Nephron progenitor cell (in vitro differentiated cells): ENCODE measurements at regions not wholly inside any gene's neighbourhood (a gene's known extent, or its start where the extent isn't known, plus 50 kb on each side); places are given as distances from the start of the nearest gene placed in this dataset.

Experiments
- DNase-seq: peaks from one replicate; pipeline ENCODE4 v3.0.0; 2021
- H3K27ac Mint-ChIP-seq: 2 replicates; pipeline ENCODE4 v1.8.0; 2021; ENCODE audit warnings: mild to moderate bottlenecking, moderate library complexity, mixed read lengths
- H3K27me3 Mint-ChIP-seq: 2 replicates; pipeline ENCODE4 v1.8.0; 2021; ENCODE audit warnings: mild to moderate bottlenecking, low read depth, mixed read lengths; ENCODE audit not compliant: poor library complexity
- H3K36me3 Mint-ChIP-seq: 2 replicates; pipeline ENCODE4 v1.8.0; 2021; ENCODE audit warnings: low read depth, mixed read lengths
- H3K4me1 Mint-ChIP-seq: 2 replicates; pipeline ENCODE4 v1.8.0; 2021; ENCODE audit warnings: mixed read lengths
- H3K4me3 Mint-ChIP-seq: 2 replicates; pipeline ENCODE4 v1.8.0; 2021; ENCODE audit warnings: mild to moderate bottlenecking, moderate library complexity, mixed read lengths
- H3K9me3 Mint-ChIP-seq: 2 replicates; pipeline ENCODE4 v1.8.0; 2021; ENCODE audit warnings: mild to moderate bottlenecking, moderate library complexity, mixed read lengths
- CTCF ChIP-seq: fragments of 200-600 bp; sonication (generic); IDR thresholded peaks from 2 replicates; pipeline ENCODE4 v1.5.0; 2021; ENCODE audit warnings: antibody characterized with exemption

GRCh38 chr6:1027795-1028569 lies 283.9 kb upstream of the FOXQ1 start:
- peaks cover 45% of the 10 kb centered on the region for H3K4me1 Mint-ChIP-seq
- H3K9me3 Mint-ChIP-seq, result peaks cover 34% of the 10 kb centered on the region
- no peak overlapping the region for H3K4me3 Mint-ChIP-seq
- H3K27me3 Mint-ChIP-seq, result peaks cover 18% of the 10 kb centered on the region
- H3K27ac Mint-ChIP-seq, result peak overlapping the region; percentile 89
- no peak for TF ChIP-seq CTCF
- H3K36me3 Mint-ChIP-seq, result peaks cover 16% of the 10 kb centered on the region
- DNase-seq, result no peak

- H3K27me3 Mint-ChIP-seq, result peaks cover 20% of the 10 kb centered on the region
- no peak overlapping the region for H3K27ac Mint-ChIP-seq
- H3K36me3 Mint-ChIP-seq, result peaks cover 16% of the 10 kb centered on the region
- no peak for TF ChIP-seq CTCF
- no peak for DNase-seq
- no peak overlapping the region for H3K4me3 Mint-ChIP-seq
- H3K9me3 Mint-ChIP-seq, result peaks cover 28% of the 10 kb centered on the region
- H3K4me1 Mint-ChIP-seq, result peaks cover 45% of the 10 kb centered on the region
These were observed 284.6 kb upstream of the FOXQ1 start for GRCh38 chr6:1027109-1027794.

GRCh38 chr6:1025821-1026220 lies 286.1 kb upstream of the FOXQ1 start:
- Mint-ChIP-seq H3K36me3 (peaks cover 9% of the 10 kb centered on the region), H3K4me3 (no peak overlapping the region), H3K9me3 (peaks cover 24% of the 10 kb centered on the region), H3K27ac (no peak overlapping the region), H3K27me3 (peaks cover 23% of the 10 kb centered on the region), H3K4me1 (peaks cover 45% of the 10 kb centered on the region)
- no peak for DNase-seq
- TF ChIP-seq CTCF, result no peak

- peaks cover 3% of the 10 kb centered on the region for H3K36me3 Mint-ChIP-seq
- peaks cover 40% of the 10 kb centered on the region for H3K4me1 Mint-ChIP-seq
- H3K4me3 Mint-ChIP-seq, result no peak overlapping the region
- H3K27me3 Mint-ChIP-seq, result peaks cover 26% of the 10 kb centered on the region
- H3K9me3 Mint-ChIP-seq, result peaks cover 19% of the 10 kb centered on the region
- no peak for DNase-seq
- no peak for TF ChIP-seq CTCF
- no peak overlapping the region for H3K27ac Mint-ChIP-seq
These were observed 287.3 kb upstream of the FOXQ1 start for GRCh38 chr6:1024587-1024986.

- Mint-ChIP-seq H3K4me3 (no peak overlapping the region), H3K9me3 (peaks cover 15% of the 10 kb centered on the region), H3K36me3 (no peaks in the 10 kb centered on the region), H3K27me3 (peaks cover 30% of the 10 kb centered on the region), H3K27ac (no peak overlapping the region), H3K4me1 (peaks cover 36% of the 10 kb centered on the region)
- no peak for DNase-seq
- no peak for TF ChIP-seq CTCF
These were observed 287.7 kb upstream of the FOXQ1 start for GRCh38 chr6:1024161-1024560.
